Vagina (tissue), 2 donors: ENCODE measurements at regions not wholly inside any gene's neighbourhood (a gene's known extent, or its start where the extent isn't known, plus 50 kb on each side); places are given as distances from the start of the nearest gene placed in this dataset.

Experiments used
- DNase-seq, 2 donors: peaks; one replicate each; pipeline ENCODE4 v3.0.0-alpha.2; 2017; ENCODE audit errors: extremely low spot score in 2 of 2
- H3K27ac ChIP-seq: fragments of 200-600 bp; sonication (generic); one replicate; pipeline ENCODE4 v1.5.1; 2019
- H3K27me3 ChIP-seq: fragments of 200-600 bp; sonication (generic); one replicate; pipeline ENCODE4 v1.5.1; 2019
- H3K36me3 ChIP-seq, 2 donors: fragments of 200-600 bp; sonication (generic); one replicate each; pipeline ENCODE4 v1.5.1; 2017 to 2019
- H3K4me1 ChIP-seq: fragments of 200-600 bp; sonication (generic); one replicate; pipeline ENCODE4 v1.5.1; 2019
- H3K4me3 ChIP-seq, 2 donors: fragments of 200-600 bp; sonication (generic); 1 replicate in 1 of 2; 2 replicates in 1 of 2; pipeline ENCODE4 v1.5.1; 2016 to 2019
- H3K9me3 ChIP-seq: fragments of 200-600 bp; sonication (generic); one replicate; pipeline ENCODE4 v1.5.1; 2019
- POLR2A ChIP-seq, 2 donors: fragments of 450-650 bp; IDR thresholded peaks; one replicate each; pipeline ENCODE4 v1.6.1; 2017; ENCODE audit warnings: antibody characterized with exemption in 2 of 2, mild to moderate bottlenecking in 2 of 2, moderate library complexity in 2 of 2
- POLR2AphosphoS5 ChIP-seq, 2 donors: sonication (generic); formaldehyde crosslinking; IDR thresholded peaks; one replicate each; pipeline ENCODE4 v1.9.0; 2017; ENCODE audit warnings: antibody characterized with exemption in 2 of 2, mild to moderate bottlenecking in 2 of 2, low read depth in 1 of 2; ENCODE audit not compliant: insufficient read depth in 1 of 2
- intact Hi-C: fragments of 100-400 bp; cut with DNase I; formaldehyde crosslinking; loops from one replicate; pipeline ENCODE4 v1.15.1; 2023
- TF ChIP-seq, protein P1 (sequence below), 3 experiments: fragments of 450-650 bp in 2 of 3; fragments of 200-600 bp in 1 of 3; sonication (generic) in 1 of 3; IDR thresholded peaks; one replicate each; pipeline ENCODE4 v1.5.1; 2017 to 2019; ENCODE audit warnings: antibody characterized with exemption in 3 of 3, mild to moderate bottlenecking in 2 of 3, moderate library complexity in 2 of 3

GRCh38 chr18:45277908-45278307 is 337.4 kb upstream of the SLC14A2 start:
- intact Hi-C loops, result no loop called here
- TF ChIP-seq, protein P1, sequence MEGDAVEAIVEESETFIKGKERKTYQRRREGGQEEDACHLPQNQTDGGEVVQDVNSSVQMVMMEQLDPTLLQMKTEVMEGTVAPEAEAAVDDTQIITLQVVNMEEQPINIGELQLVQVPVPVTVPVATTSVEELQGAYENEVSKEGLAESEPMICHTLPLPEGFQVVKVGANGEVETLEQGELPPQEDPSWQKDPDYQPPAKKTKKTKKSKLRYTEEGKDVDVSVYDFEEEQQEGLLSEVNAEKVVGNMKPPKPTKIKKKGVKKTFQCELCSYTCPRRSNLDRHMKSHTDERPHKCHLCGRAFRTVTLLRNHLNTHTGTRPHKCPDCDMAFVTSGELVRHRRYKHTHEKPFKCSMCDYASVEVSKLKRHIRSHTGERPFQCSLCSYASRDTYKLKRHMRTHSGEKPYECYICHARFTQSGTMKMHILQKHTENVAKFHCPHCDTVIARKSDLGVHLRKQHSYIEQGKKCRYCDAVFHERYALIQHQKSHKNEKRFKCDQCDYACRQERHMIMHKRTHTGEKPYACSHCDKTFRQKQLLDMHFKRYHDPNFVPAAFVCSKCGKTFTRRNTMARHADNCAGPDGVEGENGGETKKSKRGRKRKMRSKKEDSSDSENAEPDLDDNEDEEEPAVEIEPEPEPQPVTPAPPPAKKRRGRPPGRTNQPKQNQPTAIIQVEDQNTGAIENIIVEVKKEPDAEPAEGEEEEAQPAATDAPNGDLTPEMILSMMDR (IDR thresholded peaks at IDR 0.05), result no peak
- TF ChIP-seq POLR2A (IDR thresholded peaks at IDR 0.05), result no peak
- TF ChIP-seq POLR2AphosphoS5 (IDR thresholded peaks at IDR 0.05; ENCODE audit: insufficient read depth in 1 of 2, low read depth in 1 of 2), result no peak
- Histone ChIP-seq H3K27ac (no peak overlapping the region), H3K4me1 (no peaks in the 10 kb centered on the region), H3K36me3 (no peaks in the 10 kb centered on the region), H3K27me3 (no peaks in the 10 kb centered on the region), H3K4me3 (no peak overlapping the region), H3K9me3 (no peaks in the 10 kb centered on the region)
- no peak for DNase-seq

DNA sequence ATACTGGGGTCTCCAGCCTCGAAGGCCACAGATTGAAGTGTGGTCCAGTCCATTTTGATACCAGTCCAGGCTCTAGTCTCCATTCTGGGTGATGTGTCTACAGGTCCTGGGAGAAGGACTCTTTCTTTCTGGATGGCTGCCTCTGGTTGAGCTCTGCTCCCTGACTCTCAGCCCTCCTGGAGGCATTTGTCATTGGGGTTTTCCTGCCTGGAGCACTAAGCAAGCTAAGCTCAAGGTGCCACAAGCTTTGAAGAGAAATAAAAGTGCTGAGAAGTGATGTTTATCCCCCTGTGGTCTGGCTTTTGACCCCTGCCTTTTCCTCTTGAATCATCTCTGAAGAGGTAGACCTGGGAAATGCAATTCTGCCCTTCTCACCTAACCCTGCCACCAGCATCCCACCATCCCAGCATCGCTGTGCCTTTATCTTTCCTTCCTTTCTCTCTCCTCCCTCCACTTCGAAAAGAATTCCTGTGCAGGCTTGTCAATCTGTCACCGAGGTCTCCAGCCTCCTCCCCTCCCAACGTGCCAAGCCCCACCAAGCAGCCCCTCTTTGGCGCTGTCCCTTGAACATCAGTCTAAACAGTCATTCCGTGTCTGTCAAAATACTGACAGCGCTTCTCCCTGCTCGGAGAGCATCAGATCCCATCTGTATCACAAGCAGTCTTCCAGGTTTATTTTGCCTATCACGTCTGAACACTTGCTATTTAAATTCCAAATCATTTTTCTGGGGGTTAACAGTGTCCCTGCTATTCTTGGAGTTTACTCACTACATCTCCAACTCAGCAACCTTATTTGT is 334.6 kb upstream of the SLC14A2 start:
- Histone ChIP-seq H3K4me1 (no peaks in the 10 kb centered on the region), H3K27ac (no peak overlapping the region), H3K36me3 (no peaks in the 10 kb centered on the region), H3K27me3 (no peaks in the 10 kb centered on the region), H3K9me3 (no peaks in the 10 kb centered on the region), H3K4me3 (no peak overlapping the region)
- intact Hi-C loops, result no loop called here
- TF ChIP-seq POLR2AphosphoS5 (IDR thresholded peaks at IDR 0.05; ENCODE audit: insufficient read depth in 1 of 2, low read depth in 1 of 2) (no peak), POLR2A (IDR thresholded peaks at IDR 0.05) (no peak)
- no peak for DNase-seq

GRCh38 chr18:45282101-45282812 is 333.0 kb upstream of the SLC14A2 start:
- no peaks in the 10 kb centered on the region for H3K27me3 ChIP-seq

DNA sequence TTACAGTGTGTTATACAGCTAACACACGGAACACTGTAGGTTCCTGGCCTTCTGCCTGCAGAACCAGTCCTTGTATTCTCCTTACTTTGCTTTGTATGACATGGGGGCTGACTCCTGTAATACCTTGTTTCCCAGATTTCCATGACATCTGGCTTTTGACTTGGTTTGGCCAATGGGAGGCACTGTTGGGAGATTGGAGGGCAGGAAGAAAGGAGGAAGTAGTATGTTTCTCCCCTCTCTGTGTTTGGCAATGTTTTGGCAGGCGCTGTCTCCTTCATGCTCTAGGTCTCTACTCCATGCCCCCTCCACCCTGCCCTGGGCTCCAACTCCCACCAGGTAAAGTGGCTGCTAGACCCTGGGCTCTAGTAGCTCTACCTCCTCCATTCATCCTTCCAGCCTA is 331.1 kb upstream of the SLC14A2 start:
- H3K4me3 ChIP-seq, result no peak overlapping the region
- no peaks in the 10 kb centered on the region for H3K4me1 ChIP-seq
- DNase-seq, result no peak
- TF ChIP-seq, protein P1 (IDR thresholded peaks at IDR 0.05), result no peak
- TF ChIP-seq POLR2A (IDR thresholded peaks at IDR 0.05) (no peak), POLR2AphosphoS5 (IDR thresholded peaks at IDR 0.05; ENCODE audit: insufficient read depth in 1 of 2, low read depth in 1 of 2) (no peak)
- H3K36me3 ChIP-seq, result no peaks in the 10 kb centered on the region
- no peak overlapping the region for H3K27ac ChIP-seq
- no peaks in the 10 kb centered on the region for H3K27me3 ChIP-seq
- H3K9me3 ChIP-seq, result no peaks in the 10 kb centered on the region
- intact Hi-C loops, result no loop called here

More at GRCh38 chr18:45282101-45282812, 333.0 kb upstream of the SLC14A2 start:
- TF ChIP-seq, protein P1 (IDR thresholded peaks at IDR 0.05), result no peak
- TF ChIP-seq POLR2A (IDR thresholded peaks at IDR 0.05), result no peak
- no peak for TF ChIP-seq POLR2AphosphoS5 (IDR thresholded peaks at IDR 0.05; ENCODE audit: insufficient read depth in 1 of 2, low read depth in 1 of 2)
- no peaks in the 10 kb centered on the region for H3K36me3 ChIP-seq
- no peak overlapping the region for H3K27ac ChIP-seq
- DNase-seq, result no peak
- H3K4me1 ChIP-seq, result no peaks in the 10 kb centered on the region
- H3K9me3 ChIP-seq, result no peaks in the 10 kb centered on the region
- no peak overlapping the region for H3K4me3 ChIP-seq
- intact Hi-C loops, result no loop called here

- Histone ChIP-seq H3K4me1 (no peaks in the 10 kb centered on the region), H3K4me3 (no peak overlapping the region), H3K27me3 (no peaks in the 10 kb centered on the region), H3K36me3 (no peaks in the 10 kb centered on the region), H3K9me3 (no peaks in the 10 kb centered on the region), H3K27ac (no peak overlapping the region)
- DNase-seq, result no peak
- no peak for TF ChIP-seq POLR2AphosphoS5 (IDR thresholded peaks at IDR 0.05; ENCODE audit: insufficient read depth in 1 of 2, low read depth in 1 of 2)
- intact Hi-C loops, result no loop called here
Observed at GRCh38 chr18:45284851-45285250, 330.4 kb upstream of the SLC14A2 start.

DNA sequence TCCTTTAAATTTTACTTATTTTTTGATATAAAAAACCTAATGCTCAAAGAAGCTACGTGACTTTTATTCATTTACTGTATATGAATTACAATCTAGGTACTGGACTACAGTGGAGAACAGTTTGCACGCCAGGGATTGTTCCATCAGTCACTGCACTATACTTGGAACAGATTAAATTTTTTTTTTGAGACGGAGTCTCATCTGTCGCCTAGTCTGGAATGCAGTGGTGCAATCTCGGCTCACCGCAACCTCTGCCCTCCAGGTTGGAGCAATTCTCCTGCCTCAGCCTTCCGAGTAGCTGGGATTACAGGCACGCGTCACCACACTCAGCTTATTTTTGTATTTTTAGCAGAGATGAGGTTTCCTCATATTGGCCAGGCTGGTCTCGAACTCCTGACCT is 330.0 kb upstream of the SLC14A2 start:
- Histone ChIP-seq H3K27me3 (no peaks in the 10 kb centered on the region), H3K9me3 (no peaks in the 10 kb centered on the region), H3K36me3 (no peaks in the 10 kb centered on the region), H3K4me3 (no peak overlapping the region), H3K4me1 (no peaks in the 10 kb centered on the region), H3K27ac (no peak overlapping the region)
- TF ChIP-seq POLR2AphosphoS5 (IDR thresholded peaks at IDR 0.05; ENCODE audit: insufficient read depth in 1 of 2, low read depth in 1 of 2) (no peak), POLR2A (IDR thresholded peaks at IDR 0.05) (no peak)
- TF ChIP-seq, protein P1 (IDR thresholded peaks at IDR 0.05), result no peak
- intact Hi-C loops, result no loop called here
- DNase-seq, result no peak
